Body of pancreas (tissue), 4 donors: ENCODE measurements at regions not wholly inside any gene's neighbourhood (a gene's known extent, or its start where the extent isn't known, plus 50 kb on each side); places are given as distances from the start of the nearest gene placed in this dataset.

Experiments
- POLR2A ChIP-seq, 3 donors: fragments of 450-650 bp; IDR thresholded peaks; one replicate each; pipeline ENCODE4 v1.6.1; 2016; ENCODE audit warnings: antibody characterized with exemption in 3 of 3, mild to moderate bottlenecking in 2 of 3
- TF ChIP-seq, protein P1 (sequence below), 7 experiments: fragments of 450-650 bp in 4 of 7; fragments of 200-600 bp in 3 of 7; sonication (generic) in 3 of 7; IDR thresholded peaks; one replicate each; pipeline ENCODE4 v1.5.1; 2016 to 2019; ENCODE audit warnings: antibody characterized with exemption in 7 of 7

DNA sequence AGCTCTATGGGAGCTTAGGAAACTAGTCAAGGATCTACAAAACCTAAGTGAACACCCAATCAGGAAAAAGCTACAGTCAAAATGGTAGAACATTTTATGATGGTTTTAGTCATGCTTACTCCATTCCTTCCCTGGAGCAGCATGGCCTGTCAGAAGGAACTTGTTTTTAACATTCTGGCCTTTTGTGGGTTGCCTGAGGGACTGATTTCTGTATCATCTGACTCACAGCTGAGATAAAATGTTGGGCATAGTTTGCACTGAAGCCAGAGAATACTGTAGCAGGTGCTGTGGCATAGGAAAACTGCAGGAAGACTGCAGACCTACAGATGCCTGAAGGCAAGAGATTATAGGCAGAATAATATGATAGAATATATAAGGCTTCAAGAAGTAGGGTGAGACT lies 719.6 kb upstream of the GRAMD2B start:
- no peak for TF ChIP-seq POLR2A (IDR thresholded peaks at IDR 0.05)
- TF ChIP-seq, protein P1, sequence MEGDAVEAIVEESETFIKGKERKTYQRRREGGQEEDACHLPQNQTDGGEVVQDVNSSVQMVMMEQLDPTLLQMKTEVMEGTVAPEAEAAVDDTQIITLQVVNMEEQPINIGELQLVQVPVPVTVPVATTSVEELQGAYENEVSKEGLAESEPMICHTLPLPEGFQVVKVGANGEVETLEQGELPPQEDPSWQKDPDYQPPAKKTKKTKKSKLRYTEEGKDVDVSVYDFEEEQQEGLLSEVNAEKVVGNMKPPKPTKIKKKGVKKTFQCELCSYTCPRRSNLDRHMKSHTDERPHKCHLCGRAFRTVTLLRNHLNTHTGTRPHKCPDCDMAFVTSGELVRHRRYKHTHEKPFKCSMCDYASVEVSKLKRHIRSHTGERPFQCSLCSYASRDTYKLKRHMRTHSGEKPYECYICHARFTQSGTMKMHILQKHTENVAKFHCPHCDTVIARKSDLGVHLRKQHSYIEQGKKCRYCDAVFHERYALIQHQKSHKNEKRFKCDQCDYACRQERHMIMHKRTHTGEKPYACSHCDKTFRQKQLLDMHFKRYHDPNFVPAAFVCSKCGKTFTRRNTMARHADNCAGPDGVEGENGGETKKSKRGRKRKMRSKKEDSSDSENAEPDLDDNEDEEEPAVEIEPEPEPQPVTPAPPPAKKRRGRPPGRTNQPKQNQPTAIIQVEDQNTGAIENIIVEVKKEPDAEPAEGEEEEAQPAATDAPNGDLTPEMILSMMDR (IDR thresholded peaks at IDR 0.05): no peak
